NCI-H1417 (cell line): ENCODE measurements at regions not wholly inside any gene's neighbourhood (a gene's known extent, or its start where the extent isn't known, plus 50 kb on each side); places are given as distances from the start of the nearest gene placed in this dataset.

ENCODE experiments used
- DNase-seq, 3 experiments: peaks; one replicate each; lab custom pipeline; 2025; lab: John Stamatoyannopoulos, UW

- no peak for DNase-seq
Observed at GRCh38 chr13:30107521-30108136, 199.7 kb downstream of the KATNAL1 start.

GRCh38 chr13:30107121-30107520 lies 200.2 kb downstream of the KATNAL1 start:
- DNase-seq = no peak

GRCh38 chr13:30105381-30105780 lies 202.0 kb downstream of the KATNAL1 start:
- DNase-seq = no peak

GRCh38 chr13:30103161-30103840 lies 204.1 kb downstream of the KATNAL1 start:
- DNase-seq = no peak

- DNase-seq = no peak
Observed at GRCh38 chr13:30100226-30100625, 207.1 kb downstream of the KATNAL1 start.

DNA sequence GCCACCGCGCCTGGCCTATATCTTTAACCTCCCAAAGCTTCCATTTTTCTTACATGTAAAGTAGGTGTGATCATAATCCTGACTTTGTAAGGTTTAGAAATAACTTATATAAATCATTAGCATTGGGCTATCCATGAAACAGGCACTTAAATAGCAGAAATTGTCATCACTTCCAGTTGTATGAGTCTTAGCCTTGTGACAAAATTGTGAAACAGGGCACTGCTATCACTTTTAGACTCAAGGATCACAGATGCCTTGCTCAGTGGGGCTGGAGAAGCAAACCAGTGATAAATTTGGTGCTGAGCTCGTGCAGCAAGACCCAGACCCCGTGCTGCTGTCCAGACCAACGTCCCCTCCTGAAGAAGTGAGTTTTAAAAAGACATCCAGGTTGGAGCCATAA lies 209.7 kb downstream of the KATNAL1 start:
- no peak for DNase-seq

- no peak for DNase-seq
Observed at GRCh38 chr13:30097089-30097488, 210.3 kb downstream of the KATNAL1 start.

GRCh38 chr13:30094015-30094414 lies 213.3 kb downstream of the KATNAL1 start:
- DNase-seq = no peak

DNA sequence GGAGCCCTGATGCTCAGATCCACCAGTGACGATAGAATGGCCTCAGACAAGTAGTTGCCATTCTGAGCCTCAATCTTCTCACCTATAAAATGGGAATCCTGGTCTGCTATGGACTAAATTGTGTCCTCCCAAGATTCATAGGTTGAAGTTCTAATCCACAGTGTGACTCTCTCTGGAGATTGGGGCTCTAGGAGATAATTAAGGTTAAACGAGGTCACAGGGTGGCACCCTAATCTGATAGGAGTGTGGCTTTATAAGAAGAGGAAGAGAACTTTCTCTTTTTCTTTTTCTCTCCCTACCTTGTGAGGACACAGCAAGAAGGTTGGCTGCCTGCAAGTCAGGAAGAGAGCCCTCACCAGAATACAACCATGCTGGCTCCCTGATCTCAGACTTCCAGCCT lies 214.1 kb downstream of the KATNAL1 start:
- DNase-seq = no peak

GRCh38 chr13:30091691-30092090 lies 215.7 kb downstream of the KATNAL1 start:
- no peak for DNase-seq

DNA sequence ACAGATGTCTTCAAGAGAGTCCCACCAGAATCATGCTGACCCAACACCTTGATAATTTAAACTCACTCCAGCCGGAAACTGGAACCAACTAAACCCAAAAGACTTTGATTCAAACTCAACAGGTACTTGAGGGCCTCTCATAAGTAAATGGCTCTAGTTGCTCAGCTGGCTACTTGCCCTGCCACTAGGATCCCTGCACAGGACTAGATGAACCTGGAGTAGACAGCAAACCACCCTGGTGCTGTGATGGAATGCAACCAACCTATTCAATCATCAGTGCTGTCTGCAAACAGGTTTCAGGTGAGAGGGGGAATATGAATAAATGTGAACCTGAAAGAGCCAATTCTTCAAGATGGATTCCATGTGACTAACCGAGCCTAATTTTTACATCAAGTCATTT lies 216.3 kb downstream of the KATNAL1 start:
- DNase-seq = no peak

- DNase-seq = no peak
Observed at GRCh38 chr13:30088312-30088855, 219.0 kb downstream of the KATNAL1 start.

DNA sequence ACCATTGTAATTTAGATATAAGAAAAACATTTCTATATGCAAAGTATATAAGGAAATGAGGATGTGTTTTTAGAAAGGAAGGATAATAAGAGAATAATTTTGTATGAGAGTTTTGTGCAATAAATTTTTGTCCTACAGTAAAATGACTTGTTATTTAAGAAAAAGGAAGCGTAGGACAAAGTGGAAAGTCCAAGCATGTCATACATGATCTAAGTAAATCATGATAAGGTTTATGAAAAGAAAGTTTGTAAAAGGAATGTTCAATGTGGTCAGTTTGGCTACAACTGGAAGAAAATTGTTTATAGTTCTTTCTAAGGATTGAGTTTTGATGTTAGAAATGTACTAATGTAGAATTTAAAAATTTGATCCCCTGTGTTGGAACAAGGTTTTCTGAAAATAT lies 222.3 kb downstream of the KATNAL1 start:
- no peak for DNase-seq

- DNase-seq = no peak
Observed at GRCh38 chr13:30082391-30082790, 225.0 kb downstream of the KATNAL1 start.

- DNase-seq = no peak
Observed at GRCh38 chr13:30081331-30081730, 226.0 kb downstream of the KATNAL1 start.

- DNase-seq = no peak
Observed at GRCh38 chr13:30079501-30079900, 227.8 kb downstream of the KATNAL1 start.

DNA sequence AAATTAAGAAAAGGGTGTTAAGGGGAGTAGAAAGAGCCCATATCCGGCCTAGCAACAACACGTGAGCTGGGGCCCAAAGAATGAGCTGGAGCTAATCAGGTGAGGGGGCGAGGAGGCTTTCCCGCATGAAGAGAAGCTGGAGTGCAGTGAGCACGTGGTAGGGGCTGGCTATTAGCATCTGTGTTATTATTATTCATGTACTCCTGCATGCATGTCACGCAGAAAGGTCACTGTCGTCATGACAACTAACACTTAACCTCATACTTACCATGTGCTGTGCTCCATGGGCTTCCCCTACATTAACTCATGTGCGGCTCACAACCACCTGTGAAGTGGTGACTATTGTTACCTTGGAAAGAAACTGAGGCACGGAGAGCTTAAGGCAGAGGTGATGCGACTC lies 227.6 kb upstream of the UBL3 start:
- DNase-seq = peak in 1 of 3 experiments; percentile 23

- DNase-seq = no peak
Observed at GRCh38 chr13:30077240-30077735, 226.9 kb upstream of the UBL3 start.

GRCh38 chr13:30074955-30075614 lies 224.7 kb upstream of the UBL3 start:
- no peak for DNase-seq

DNA sequence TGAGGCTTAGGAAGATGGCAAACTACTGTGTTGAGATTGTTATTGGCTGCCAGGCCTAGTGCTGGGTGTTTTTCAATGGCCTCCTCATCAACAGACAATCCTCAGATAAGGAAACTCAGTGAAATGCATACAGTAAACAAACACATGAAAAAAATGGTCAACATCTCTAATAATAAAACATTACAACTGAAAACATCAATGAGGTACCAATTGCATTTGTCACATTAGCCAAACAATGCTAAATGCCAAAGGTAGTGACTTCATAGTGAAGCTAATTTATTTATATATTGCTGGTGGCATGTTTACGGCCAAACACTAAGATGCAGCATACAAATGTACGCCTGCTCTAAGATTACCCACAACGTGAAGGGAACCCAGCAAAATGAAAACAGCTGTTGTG lies 224.0 kb upstream of the UBL3 start:
- no peak for DNase-seq

GRCh38 chr13:30072818-30073186 lies 222.4 kb upstream of the UBL3 start:
- DNase-seq = no peak

DNA sequence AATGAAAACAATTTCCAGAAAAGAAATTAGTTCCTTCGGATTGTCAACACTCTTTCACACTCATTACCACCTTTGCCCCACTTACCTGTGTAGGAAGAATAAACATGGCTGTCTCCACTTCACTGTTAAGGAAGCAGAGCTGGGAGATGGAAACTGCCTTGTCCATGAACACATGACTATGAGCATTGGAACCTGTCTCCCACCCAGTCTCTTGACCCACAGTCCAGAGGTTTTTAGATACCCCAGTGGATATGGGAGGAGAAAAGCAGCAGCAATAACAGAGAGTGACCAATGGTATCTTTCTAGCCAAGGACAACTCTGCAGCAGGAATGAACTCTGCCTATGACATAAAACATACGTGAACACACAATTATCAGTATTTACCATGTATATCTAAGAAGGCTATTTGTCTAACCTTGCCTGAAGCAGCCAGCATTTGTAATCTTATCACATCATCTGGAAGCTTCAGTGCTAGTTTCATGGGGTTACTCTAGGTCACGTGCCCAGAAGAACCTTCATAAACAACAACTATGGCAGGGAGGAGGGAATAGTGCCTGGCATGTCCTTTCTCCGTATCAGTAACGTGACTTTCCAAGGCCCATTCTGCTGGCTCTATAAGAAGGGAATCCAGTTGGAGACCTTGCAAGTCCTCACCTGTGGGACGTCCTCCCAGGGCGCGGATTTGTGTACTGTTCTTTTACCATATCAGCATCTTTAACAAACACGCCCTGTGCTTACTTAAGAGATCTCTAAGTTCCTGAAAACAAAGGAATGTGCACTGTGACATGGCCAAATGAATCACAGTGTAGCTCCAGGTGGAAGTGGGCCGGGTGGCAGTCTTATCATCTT lies 221.8 kb upstream of the UBL3 start:
- no peak for DNase-seq
